HG03520 (cell line): ENCODE measurements at regions not wholly inside any gene's neighbourhood (a gene's known extent, or its start where the extent isn't known, plus 50 kb on each side); places are given as distances from the start of the nearest gene placed in this dataset.

Source experiments
- ATAC-seq: cut with Tn5 transposase; IDR thresholded peaks from one replicate; pipeline ENCODE4 v1.9.1; 2021; ENCODE audit warnings: mild to moderate bottlenecking, moderate library complexity; ENCODE audit not compliant: unreplicated experiment

- no peak for ATAC-seq
These were observed 325.7 kb downstream of the TGFB2 start for GRCh38 chr1:218670875-218671274.

- no peak for ATAC-seq
These were observed 326.4 kb downstream of the TGFB2 start for GRCh38 chr1:218671573-218671972.

- no peak for ATAC-seq
These were observed 328.0 kb downstream of the TGFB2 start for GRCh38 chr1:218673170-218673569.

GRCh38 chr1:218674280-218674773 lies 329.2 kb downstream of the TGFB2 start:
- no peak for ATAC-seq

GRCh38 chr1:218677026-218677425 lies 331.9 kb downstream of the TGFB2 start:
- ATAC-seq: no peak

- no peak for ATAC-seq
These were observed 334.3 kb downstream of the TGFB2 start for GRCh38 chr1:218679391-218679790.

GRCh38 chr1:218679988-218680748 lies 335.0 kb downstream of the TGFB2 start:
- no peak for ATAC-seq

- ATAC-seq: no peak
These were observed 338.1 kb downstream of the TGFB2 start for GRCh38 chr1:218683242-218683641.

- ATAC-seq: no peak
These were observed 341.1 kb downstream of the TGFB2 start for GRCh38 chr1:218686258-218686657.

- ATAC-seq: no peak
These were observed 341.6 kb downstream of the TGFB2 start for GRCh38 chr1:218686761-218687160.

GRCh38 chr1:218692808-218693207 lies 347.7 kb downstream of the TGFB2 start:
- no peak for ATAC-seq

GRCh38 chr1:218693599-218693998 lies 348.5 kb downstream of the TGFB2 start:
- no peak for ATAC-seq

GRCh38 chr1:218694085-218694484 lies 348.9 kb downstream of the TGFB2 start:
- ATAC-seq: no peak

- ATAC-seq: no peak
These were observed 349.5 kb downstream of the TGFB2 start for GRCh38 chr1:218694636-218695035.

GRCh38 chr1:218695525-218695924 lies 350.4 kb downstream of the TGFB2 start:
- no peak for ATAC-seq

- no peak for ATAC-seq
These were observed 353.0 kb downstream of the TGFB2 start for GRCh38 chr1:218698141-218698540.

GRCh38 chr1:218699421-218699820 lies 354.3 kb downstream of the TGFB2 start:
- ATAC-seq: no peak

GRCh38 chr1:218699865-218700264 lies 354.7 kb downstream of the TGFB2 start:
- no peak for ATAC-seq

GRCh38 chr1:218700666-218701065 lies 355.5 kb downstream of the TGFB2 start:
- no peak for ATAC-seq

GRCh38 chr1:218701131-218701530 lies 356.0 kb downstream of the TGFB2 start:
- ATAC-seq: no peak

GRCh38 chr1:218702775-218703174 lies 357.6 kb downstream of the TGFB2 start:
- no peak for ATAC-seq

GRCh38 chr1:218703836-218704235 lies 358.7 kb downstream of the TGFB2 start:
- ATAC-seq: no peak

GRCh38 chr1:218705391-218705790 lies 360.3 kb downstream of the TGFB2 start:
- no peak for ATAC-seq
